D721Med (cell line): ENCODE measurements at regions not wholly inside any gene's neighbourhood (a gene's known extent, or its start where the extent isn't known, plus 50 kb on each side); places are given as distances from the start of the nearest gene placed in this dataset.
"Not testable (repeated sequence)": the region's sequence is repeated elsewhere in the genome, so short reads cannot be mapped to it uniquely, and the experiment has no call there.

Source experiments
- DNase-seq: peaks from one replicate; pipeline ENCODE4 v3.0.0; 2011; ENCODE audit warnings: low spot score; ENCODE audit not compliant: insufficient read length
- FAIRE-seq: peaks from 2 replicates; lab custom pipeline; 2011; peaks lifted over from hg19 to GRCh38; lab: Jason Lieb, UNC
- CTCF ChIP-seq: IDR thresholded peaks from 2 replicates; pipeline ENCODE4 v1.5.1; 2012; ENCODE audit warnings: mild to moderate bottlenecking, control low read depth; ENCODE audit not compliant: insufficient read depth; ENCODE audit errors: missing control alignments

- no peak for DNase-seq
- FAIRE-seq, result no peak
- no peak for TF ChIP-seq CTCF
Observed at GRCh38 chr12:105659355-105660075, 329.0 kb downstream of the C12orf75 start.

- not testable (repeated sequence) for DNase-seq, FAIRE-seq
Observed at GRCh38 chr12:105664765-105665164, 334.3 kb downstream of the C12orf75 start.

- FAIRE-seq (no peak), DNase-seq (no peak)
- no peak for TF ChIP-seq CTCF
Observed at GRCh38 chr12:105665366-105665765, 334.9 kb downstream of the C12orf75 start.

GRCh38 chr12:105667973-105668743, 337.7 kb downstream of the C12orf75 start:
- no peak for TF ChIP-seq CTCF
- DNase-seq, result no peak
- no peak for FAIRE-seq

GRCh38 chr12:105670672-105671071, 340.2 kb downstream of the C12orf75 start:
- no peak for FAIRE-seq
- no peak for TF ChIP-seq CTCF
- no peak for DNase-seq

GRCh38 chr12:105671720-105672119, 341.2 kb downstream of the C12orf75 start:
- FAIRE-seq (no peak), DNase-seq (no peak)
- TF ChIP-seq CTCF, result no peak

- no peak for TF ChIP-seq CTCF
- DNase-seq (no peak), FAIRE-seq (no peak)
Observed at GRCh38 chr12:105672121-105672975, 341.9 kb downstream of the C12orf75 start.
